ENCODE measurements at regions not wholly inside any gene's neighbourhood (a gene's known extent, or its start where the extent isn't known, plus 50 kb on each side); places are given as distances from the start of the nearest gene placed in this dataset.

DNA sequence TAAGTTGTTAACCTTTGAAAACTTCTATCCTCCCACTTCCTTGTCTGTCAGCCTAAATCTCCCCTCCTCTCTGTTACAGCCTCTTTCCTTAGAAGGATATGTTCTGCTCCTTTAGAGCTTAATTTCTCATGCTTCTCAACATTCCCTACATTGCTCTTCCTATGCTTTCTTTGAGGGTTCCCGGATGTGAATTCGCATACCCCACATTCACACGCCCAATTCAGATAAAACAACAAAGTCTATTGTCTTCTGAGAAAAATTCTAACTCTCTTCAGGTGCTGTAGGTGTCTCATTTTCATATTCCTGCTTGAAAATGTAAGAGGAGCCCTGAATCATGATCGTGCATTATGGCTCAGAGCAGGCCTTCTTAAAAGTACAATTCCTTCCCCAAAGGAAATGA lies 171.8 kb upstream of the DPH6 start:
- no peak for DNase-seq (ENCODE audit: low read depth)
- H3K4me3 ChIP-seq (ENCODE audit: low read length), result no peak overlapping the region
- H3K27me3 ChIP-seq (replicated peaks; ENCODE audit: control insufficient read depth, insufficient read depth, low read length), result no peaks in the 10 kb centered on the region
- H3K36me3 ChIP-seq (ENCODE audit: control insufficient read depth, insufficient read depth, low read length, severe bottlenecking), result no peaks in the 10 kb centered on the region
- no peaks in the 10 kb centered on the region for H3K9me3 ChIP-seq (ENCODE audit: control insufficient read depth, low read length)
- H3K9ac ChIP-seq (ENCODE audit: low read length), result no peak overlapping the region
- no peaks in the 10 kb centered on the region for H3K4me1 ChIP-seq (ENCODE audit: control insufficient read depth, insufficient read depth, low read length)

DNA sequence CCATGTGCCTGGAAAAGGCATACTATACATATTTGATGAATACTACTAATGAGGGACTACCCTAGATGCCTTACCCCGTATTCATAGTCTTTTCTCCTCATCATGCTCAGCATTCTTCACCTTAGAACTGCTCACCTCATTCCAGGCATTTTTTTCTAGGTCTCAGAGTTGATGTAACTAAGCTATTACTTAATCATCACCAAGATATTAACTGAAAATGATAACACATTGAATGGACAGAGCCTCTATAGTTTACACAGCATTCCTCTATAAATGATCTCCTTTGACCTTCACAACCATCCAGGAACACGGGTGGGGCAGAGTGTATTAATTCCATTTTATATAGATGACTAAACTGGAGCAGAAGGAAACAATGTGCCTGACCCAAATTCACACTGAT lies 174.1 kb upstream of the DPH6 start:
- Histone ChIP-seq H3K4me1 (ENCODE audit: control insufficient read depth, insufficient read depth, low read length) (no peaks in the 10 kb centered on the region), H3K36me3 (ENCODE audit: control insufficient read depth, insufficient read depth, low read length, severe bottlenecking) (no peaks in the 10 kb centered on the region), H3K9ac (ENCODE audit: low read length) (no peak overlapping the region), H3K27me3 (replicated peaks; ENCODE audit: control insufficient read depth, insufficient read depth, low read length) (no peaks in the 10 kb centered on the region), H3K9me3 (ENCODE audit: control insufficient read depth, low read length) (no peaks in the 10 kb centered on the region), H3K4me3 (ENCODE audit: low read length) (no peak overlapping the region)
- DNase-seq (ENCODE audit: low read depth), result no peak

DNA sequence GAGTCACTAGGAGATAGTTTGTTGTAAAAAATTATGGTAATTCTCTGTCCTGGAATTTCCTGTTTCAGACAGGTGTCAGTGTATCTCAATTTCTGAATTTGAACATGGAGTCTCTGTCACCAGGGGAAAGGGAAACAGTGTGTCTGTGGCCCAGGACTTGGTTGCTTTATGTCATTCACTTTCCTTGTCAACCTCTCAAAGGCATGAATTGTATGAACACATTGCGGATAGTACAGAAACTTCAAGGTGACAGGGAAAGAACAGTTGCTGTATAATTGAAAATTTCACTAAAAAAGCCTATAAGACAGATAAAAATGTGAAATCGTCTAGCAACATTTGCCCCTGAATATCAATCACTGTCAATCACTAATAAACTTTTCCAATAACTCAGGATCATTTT lies 175.0 kb upstream of the DPH6 start:
- H3K9me3 ChIP-seq (ENCODE audit: control insufficient read depth, low read length), result no peaks in the 10 kb centered on the region
- no peak overlapping the region for H3K4me3 ChIP-seq (ENCODE audit: low read length)
- no peaks in the 10 kb centered on the region for H3K4me1 ChIP-seq (ENCODE audit: control insufficient read depth, insufficient read depth, low read length)
- no peak for DNase-seq (ENCODE audit: low read depth)
- H3K27me3 ChIP-seq (replicated peaks; ENCODE audit: control insufficient read depth, insufficient read depth, low read length), result no peaks in the 10 kb centered on the region
- no peaks in the 10 kb centered on the region for H3K36me3 ChIP-seq (ENCODE audit: control insufficient read depth, insufficient read depth, low read length, severe bottlenecking)
- no peak overlapping the region for H3K9ac ChIP-seq (ENCODE audit: low read length)

DNA sequence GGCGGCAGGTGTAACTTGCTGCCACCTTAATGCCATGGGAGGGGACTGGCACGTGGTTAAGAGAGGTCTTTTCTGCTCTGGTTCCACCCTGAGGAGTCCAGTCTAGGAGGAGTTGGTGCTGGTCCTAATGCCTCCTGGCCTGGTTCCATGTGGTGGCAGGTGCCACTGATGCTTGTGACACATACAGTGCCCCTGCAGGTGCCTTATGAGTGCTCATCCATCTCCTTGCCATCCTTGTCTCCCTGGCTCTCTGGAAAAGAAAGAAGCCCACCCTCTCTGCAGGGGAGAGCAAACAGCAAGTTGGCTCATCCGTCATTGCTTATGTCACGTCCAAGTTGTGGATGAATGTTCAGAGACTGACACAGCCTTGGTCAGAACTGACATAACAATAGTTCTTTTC lies 175.8 kb upstream of the DPH6 start:
- no peak overlapping the region for H3K9ac ChIP-seq (ENCODE audit: low read length)
- H3K4me1 ChIP-seq (ENCODE audit: control insufficient read depth, insufficient read depth, low read length), result no peaks in the 10 kb centered on the region
- no peak for DNase-seq (ENCODE audit: low read depth)
- no peak overlapping the region for H3K4me3 ChIP-seq (ENCODE audit: low read length)
- H3K9me3 ChIP-seq (ENCODE audit: control insufficient read depth, low read length), result no peaks in the 10 kb centered on the region
- H3K27me3 ChIP-seq (replicated peaks; ENCODE audit: control insufficient read depth, insufficient read depth, low read length), result no peaks in the 10 kb centered on the region
- H3K36me3 ChIP-seq (ENCODE audit: control insufficient read depth, insufficient read depth, low read length, severe bottlenecking), result no peaks in the 10 kb centered on the region

DNA sequence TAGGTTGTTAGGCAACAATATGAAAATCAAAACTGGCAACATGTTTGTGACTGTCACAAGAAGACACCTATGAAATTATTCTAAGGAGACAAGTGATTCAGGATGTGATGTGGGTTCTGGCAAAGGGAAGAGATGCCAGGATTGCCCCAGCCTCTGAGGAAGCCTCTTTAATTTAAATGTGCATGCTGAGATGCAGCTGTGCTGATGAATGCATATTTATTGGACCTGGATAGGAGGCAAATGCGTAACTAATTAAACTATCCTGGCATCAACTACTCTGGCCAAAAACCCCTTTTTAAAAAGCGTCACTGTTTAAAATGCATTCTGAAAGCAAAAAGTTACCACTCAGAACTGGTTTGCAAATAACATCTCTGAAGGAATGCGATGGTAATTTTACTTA lies 176.5 kb upstream of the DPH6 start:
- no peaks in the 10 kb centered on the region for H3K4me1 ChIP-seq (ENCODE audit: control insufficient read depth, insufficient read depth, low read length)
- DNase-seq (ENCODE audit: low read depth), result no peak
- no peak overlapping the region for H3K9ac ChIP-seq (ENCODE audit: low read length)
- H3K27me3 ChIP-seq (replicated peaks; ENCODE audit: control insufficient read depth, insufficient read depth, low read length), result no peaks in the 10 kb centered on the region
- H3K36me3 ChIP-seq (ENCODE audit: control insufficient read depth, insufficient read depth, low read length, severe bottlenecking), result no peaks in the 10 kb centered on the region
- H3K4me3 ChIP-seq (ENCODE audit: low read length), result no peak overlapping the region
- H3K9me3 ChIP-seq (ENCODE audit: control insufficient read depth, low read length), result no peaks in the 10 kb centered on the region

DNA sequence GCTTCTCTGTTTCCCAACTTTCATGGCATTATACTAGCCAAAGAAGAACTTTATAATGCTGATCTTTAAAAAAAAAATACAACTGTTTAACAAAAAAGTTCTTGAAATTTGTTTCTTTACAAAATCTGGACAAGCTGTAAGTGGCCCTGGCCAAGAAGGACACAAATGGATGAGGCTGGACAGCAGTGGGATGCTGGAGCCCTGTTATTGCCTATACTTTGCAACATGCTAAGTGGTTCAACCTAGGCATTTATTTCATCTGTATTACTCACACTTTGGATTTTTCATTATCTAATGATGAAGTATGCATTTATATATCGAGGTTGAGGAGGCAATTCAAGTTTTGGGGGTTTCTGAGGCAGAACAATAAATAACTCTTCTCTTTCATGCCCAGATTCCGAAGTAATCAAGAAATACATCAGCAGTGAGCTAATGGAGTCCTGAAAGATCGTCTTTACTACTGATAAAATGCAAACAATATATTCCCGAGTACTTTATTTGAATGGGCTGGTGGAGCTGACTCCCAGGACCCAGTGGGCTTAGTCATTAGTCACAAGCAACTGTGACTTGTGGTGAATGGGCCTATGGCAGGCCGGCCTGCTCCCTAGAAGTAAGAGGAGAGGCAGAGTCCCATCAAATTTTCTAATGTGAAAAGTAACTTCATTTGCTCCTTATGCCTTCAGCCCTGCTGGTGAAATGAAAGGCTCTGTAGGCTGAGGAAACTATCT lies 177.3 kb upstream of the DPH6 start:
- no peak for DNase-seq (ENCODE audit: low read depth)
- Histone ChIP-seq H3K9ac (ENCODE audit: low read length) (no peak overlapping the region), H3K36me3 (ENCODE audit: control insufficient read depth, insufficient read depth, low read length, severe bottlenecking) (no peaks in the 10 kb centered on the region), H3K9me3 (ENCODE audit: control insufficient read depth, low read length) (no peaks in the 10 kb centered on the region), H3K4me1 (ENCODE audit: control insufficient read depth, insufficient read depth, low read length) (no peaks in the 10 kb centered on the region), H3K27me3 (replicated peaks; ENCODE audit: control insufficient read depth, insufficient read depth, low read length) (no peaks in the 10 kb centered on the region), H3K4me3 (ENCODE audit: low read length) (no peak overlapping the region)

DNA sequence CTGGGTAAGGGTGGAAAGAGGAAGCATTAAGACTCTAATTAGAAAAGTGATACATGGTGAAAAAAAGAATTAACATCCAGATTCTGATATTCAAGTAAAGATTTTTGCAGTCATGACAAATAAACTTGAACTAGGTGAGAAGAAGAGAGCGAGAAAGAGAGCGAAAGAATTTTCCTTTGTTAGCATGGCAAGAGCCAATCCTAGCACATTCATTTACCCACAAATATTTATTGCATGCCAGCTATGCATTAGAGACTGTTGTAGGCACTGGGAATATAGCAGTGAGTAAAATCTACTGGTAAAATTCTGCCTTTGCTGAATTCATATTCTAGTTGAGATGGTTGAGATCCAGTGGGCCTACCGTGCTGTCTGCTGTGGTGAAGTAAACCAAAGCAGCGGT lies 177.9 kb upstream of the DPH6 start:
- H3K27me3 ChIP-seq (replicated peaks; ENCODE audit: control insufficient read depth, insufficient read depth, low read length), result no peaks in the 10 kb centered on the region
- no peaks in the 10 kb centered on the region for H3K9me3 ChIP-seq (ENCODE audit: control insufficient read depth, low read length)
- no peaks in the 10 kb centered on the region for H3K36me3 ChIP-seq (ENCODE audit: control insufficient read depth, insufficient read depth, low read length, severe bottlenecking)
- no peaks in the 10 kb centered on the region for H3K4me1 ChIP-seq (ENCODE audit: control insufficient read depth, insufficient read depth, low read length)
- H3K9ac ChIP-seq (ENCODE audit: low read length), result no peak overlapping the region
- DNase-seq (ENCODE audit: low read depth), result peak; percentile 46
- H3K4me3 ChIP-seq (ENCODE audit: low read length), result no peak overlapping the region

DNA sequence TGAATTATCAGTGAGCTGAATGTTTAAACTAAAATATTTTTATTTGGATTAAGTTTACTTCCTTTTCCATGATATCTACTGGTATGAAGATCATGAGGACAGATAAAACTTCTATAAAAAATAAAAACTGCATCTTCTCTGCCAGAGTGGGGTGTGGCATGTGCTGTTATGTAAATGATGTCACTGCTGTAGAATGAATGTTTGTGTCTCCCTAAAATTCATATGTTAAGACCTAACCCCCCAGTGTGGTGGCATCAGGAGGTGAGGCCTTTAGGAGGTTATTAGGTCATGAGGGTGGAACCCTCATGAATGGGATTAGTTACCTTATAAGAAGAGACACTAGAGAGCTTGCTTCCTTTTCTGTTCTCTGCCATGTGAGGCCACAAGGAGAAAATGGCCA lies 178.7 kb upstream of the DPH6 start:
- Histone ChIP-seq H3K36me3 (ENCODE audit: control insufficient read depth, insufficient read depth, low read length, severe bottlenecking) (no peaks in the 10 kb centered on the region), H3K4me1 (ENCODE audit: control insufficient read depth, insufficient read depth, low read length) (no peaks in the 10 kb centered on the region), H3K9ac (ENCODE audit: low read length) (no peak overlapping the region), H3K27me3 (replicated peaks; ENCODE audit: control insufficient read depth, insufficient read depth, low read length) (no peaks in the 10 kb centered on the region), H3K4me3 (ENCODE audit: low read length) (no peak overlapping the region), H3K9me3 (ENCODE audit: control insufficient read depth, low read length) (no peaks in the 10 kb centered on the region)
- DNase-seq (ENCODE audit: low read depth), result no peak

DNA sequence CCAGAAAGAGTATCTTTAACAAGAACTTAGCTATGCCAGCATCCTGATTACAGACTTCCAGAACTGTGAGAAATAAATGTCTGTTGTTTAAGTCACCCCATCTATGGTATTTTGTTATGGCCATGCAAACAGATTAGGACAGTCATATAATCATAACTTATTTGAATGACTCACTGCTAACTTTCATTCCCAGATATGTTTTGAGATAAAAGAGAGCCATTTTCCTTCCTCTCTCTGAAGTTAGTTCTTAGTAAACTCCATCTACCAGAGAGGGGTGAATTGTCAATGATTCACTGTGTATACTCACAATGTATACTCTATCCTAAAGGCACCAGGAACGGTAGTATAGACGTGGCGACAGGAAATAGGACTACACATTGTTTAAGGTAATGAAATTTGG lies 179.4 kb upstream of the DPH6 start:
- no peaks in the 10 kb centered on the region for H3K36me3 ChIP-seq (ENCODE audit: control insufficient read depth, insufficient read depth, low read length, severe bottlenecking)
- no peak overlapping the region for H3K9ac ChIP-seq (ENCODE audit: low read length)
- no peaks in the 10 kb centered on the region for H3K4me1 ChIP-seq (ENCODE audit: control insufficient read depth, insufficient read depth, low read length)
- no peak for DNase-seq (ENCODE audit: low read depth)
- H3K4me3 ChIP-seq (ENCODE audit: low read length), result no peak overlapping the region
- H3K9me3 ChIP-seq (ENCODE audit: control insufficient read depth, low read length), result no peaks in the 10 kb centered on the region
- no peaks in the 10 kb centered on the region for H3K27me3 ChIP-seq (replicated peaks; ENCODE audit: control insufficient read depth, insufficient read depth, low read length)

DNA sequence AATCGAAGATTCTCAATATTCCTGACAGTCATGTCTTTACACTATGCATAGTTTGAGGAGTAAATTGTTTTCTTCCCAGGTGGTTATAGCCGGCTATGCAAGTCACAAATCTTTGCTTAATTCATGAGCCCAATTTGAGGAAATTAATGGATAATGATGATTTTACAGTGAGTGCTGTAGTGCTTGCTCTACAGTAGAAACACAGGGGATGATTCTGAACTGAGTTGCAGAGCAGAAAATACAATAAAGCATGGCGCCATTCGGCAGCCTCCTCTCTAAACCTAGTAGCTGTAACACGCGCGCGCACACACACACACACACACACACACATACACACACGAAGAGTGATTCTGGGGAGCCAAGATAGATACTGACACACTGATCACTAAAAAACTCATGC lies 181.7 kb upstream of the DPH6 start:
- H3K4me3 ChIP-seq (ENCODE audit: low read length), result no peak overlapping the region
- no peaks in the 10 kb centered on the region for H3K27me3 ChIP-seq (replicated peaks; ENCODE audit: control insufficient read depth, insufficient read depth, low read length)
- no peaks in the 10 kb centered on the region for H3K4me1 ChIP-seq (ENCODE audit: control insufficient read depth, insufficient read depth, low read length)
- no peaks in the 10 kb centered on the region for H3K36me3 ChIP-seq (ENCODE audit: control insufficient read depth, insufficient read depth, low read length, severe bottlenecking)
- DNase-seq (ENCODE audit: low read depth), result no peak
- H3K9me3 ChIP-seq (ENCODE audit: control insufficient read depth, low read length), result no peaks in the 10 kb centered on the region
- H3K9ac ChIP-seq (ENCODE audit: low read length), result no peak overlapping the region

DNA sequence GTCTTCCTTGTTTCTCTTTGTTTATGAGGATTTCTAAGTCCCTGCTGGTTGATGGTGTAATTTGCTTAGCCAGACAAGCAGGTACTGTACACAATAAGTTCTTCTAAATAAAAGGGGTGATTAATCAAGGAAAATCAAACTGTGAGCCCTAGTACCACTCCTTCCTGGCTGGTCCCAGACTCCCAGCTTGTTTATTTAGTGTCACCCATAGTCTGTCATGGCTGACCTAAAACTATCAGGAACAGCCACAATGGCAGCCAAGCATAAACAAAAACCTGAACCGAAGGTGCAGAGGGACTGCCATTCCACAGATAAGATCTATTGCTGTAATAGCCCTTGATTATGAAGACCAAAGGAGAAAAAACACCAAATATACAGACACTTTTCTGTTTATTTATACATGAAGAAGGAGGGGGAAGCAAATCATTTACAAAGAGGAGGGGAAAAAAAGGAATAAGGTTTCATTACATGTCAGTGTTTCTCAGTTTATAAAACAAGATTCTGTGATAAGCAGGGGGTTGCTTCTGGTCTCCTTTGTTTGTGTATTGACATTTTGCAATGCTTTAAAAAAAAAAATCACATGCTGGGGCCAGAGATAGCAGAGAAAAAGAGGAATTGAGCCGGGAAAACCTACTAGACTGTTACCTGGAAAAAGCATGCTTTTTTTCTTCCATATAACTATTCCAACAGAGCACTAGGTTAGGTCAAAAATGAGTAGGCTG lies 182.4 kb upstream of the DPH6 start:
- no peak overlapping the region for H3K4me3 ChIP-seq (ENCODE audit: low read length)
- no peak overlapping the region for H3K9ac ChIP-seq (ENCODE audit: low read length)
- no peaks in the 10 kb centered on the region for H3K9me3 ChIP-seq (ENCODE audit: control insufficient read depth, low read length)
- H3K27me3 ChIP-seq (replicated peaks; ENCODE audit: control insufficient read depth, insufficient read depth, low read length), result no peaks in the 10 kb centered on the region
- H3K4me1 ChIP-seq (ENCODE audit: control insufficient read depth, insufficient read depth, low read length), result no peaks in the 10 kb centered on the region
- DNase-seq (ENCODE audit: low read depth), result no peak
- no peaks in the 10 kb centered on the region for H3K36me3 ChIP-seq (ENCODE audit: control insufficient read depth, insufficient read depth, low read length, severe bottlenecking)

DNA sequence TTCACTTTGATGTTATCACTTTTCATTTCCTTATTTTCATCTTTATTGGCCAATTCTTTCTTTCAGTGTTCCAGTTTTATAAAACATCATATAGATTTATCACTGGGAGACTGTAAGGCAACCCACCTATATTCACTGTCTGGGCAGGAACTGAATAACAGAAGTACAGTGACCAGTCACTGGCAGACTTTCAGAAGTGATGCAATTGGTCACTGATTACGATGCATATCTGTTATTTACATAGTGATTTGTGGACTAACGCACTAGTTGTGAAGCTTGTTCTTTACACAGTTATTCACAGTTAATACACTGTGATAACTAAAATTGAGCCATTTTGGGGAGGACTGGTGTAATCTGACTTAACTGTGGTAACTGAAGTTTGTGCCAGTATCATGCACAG lies 190.2 kb upstream of the DPH6 start:
- DNase-seq (ENCODE audit: low read depth), result no peak
- Histone ChIP-seq H3K36me3 (ENCODE audit: control insufficient read depth, insufficient read depth, low read length, severe bottlenecking) (no peaks in the 10 kb centered on the region), H3K9me3 (ENCODE audit: control insufficient read depth, low read length) (no peaks in the 10 kb centered on the region), H3K4me3 (ENCODE audit: low read length) (no peak overlapping the region), H3K27me3 (replicated peaks; ENCODE audit: control insufficient read depth, insufficient read depth, low read length) (no peaks in the 10 kb centered on the region), H3K9ac (ENCODE audit: low read length) (no peak overlapping the region), H3K4me1 (ENCODE audit: control insufficient read depth, insufficient read depth, low read length) (no peaks in the 10 kb centered on the region)
